HepG2 (cell line): ENCODE measurements at regions not wholly inside any gene's neighbourhood (a gene's known extent, or its start where the extent isn't known, plus 50 kb on each side); places are given as distances from the start of the nearest gene placed in this dataset.

Source experiments
- BHLHE40 ChIP-seq: IDR thresholded peaks from 2 replicates; pipeline ENCODE4 v1.6.1; 2011; ENCODE audit warnings: low read length, improper control_type of control experiment
- CHCHD3 ChIP-seq: sonication (generic); formaldehyde crosslinking; IDR thresholded peaks from 2 replicates; pipeline ENCODE4 v1.8.0; 2022; ENCODE audit warnings: mild to moderate bottlenecking, missing genetic modification reagents, moderate library complexity
- DMAP1 ChIP-seq: IDR thresholded peaks from 2 replicates; pipeline ENCODE4 v1.6.1; 2016
- FLYWCH1 ChIP-seq: sonication (generic); formaldehyde crosslinking; IDR thresholded peaks from 2 replicates; pipeline ENCODE4 v1.8.1; 2023; ENCODE audit warnings: mild to moderate bottlenecking, missing genetic modification reagents
- HDAC6 ChIP-seq: fragments of 200-600 bp; sonication (generic); IDR thresholded peaks from 2 replicates; pipeline ENCODE4 v1.7.0; 2017; ENCODE audit warnings: mild to moderate bottlenecking, antibody characterized with exemption, low read length, low read depth
- HMG20B ChIP-seq: conservative IDR thresholded peaks from 2 replicates; pipeline ENCODE4 v1.6.1; 2016; ENCODE audit warnings: missing genetic modification reagents, missing compliant biosample characterization
- MAX ChIP-seq: IDR thresholded peaks from 2 replicates; pipeline ENCODE4 v1.6.1; 2012; ENCODE audit warnings: inconsistent platforms
- MXI1 ChIP-seq: IDR thresholded peaks from 3 replicates; pipeline ENCODE4 v1.6.1; 2012; ENCODE audit warnings: low read depth, low read length, inconsistent platforms, borderline replicate concordance
- NFATC3 ChIP-seq: sonication (generic); formaldehyde crosslinking; IDR thresholded peaks from 2 replicates; pipeline ENCODE4 v1.5.1; 2020; ENCODE audit warnings: mild to moderate bottlenecking, missing genetic modification reagents
- NFYB ChIP-seq: sonication (generic); formaldehyde crosslinking; IDR thresholded peaks from 2 replicates; pipeline ENCODE4 v1.4.0; 2020; ENCODE audit warnings: missing genetic modification reagents
- SNAPC4 ChIP-seq: sonication (generic); formaldehyde crosslinking; IDR thresholded peaks from 2 replicates; pipeline ENCODE4 v1.4.0; 2020; ENCODE audit warnings: mild to moderate bottlenecking, missing genetic modification reagents
- TCF7L2 ChIP-seq: IDR thresholded peaks from 2 replicates; pipeline ENCODE4 v1.6.1; 2011; ENCODE audit warnings: mild to moderate bottlenecking, low read depth, low read length, moderate library complexity

DNA sequence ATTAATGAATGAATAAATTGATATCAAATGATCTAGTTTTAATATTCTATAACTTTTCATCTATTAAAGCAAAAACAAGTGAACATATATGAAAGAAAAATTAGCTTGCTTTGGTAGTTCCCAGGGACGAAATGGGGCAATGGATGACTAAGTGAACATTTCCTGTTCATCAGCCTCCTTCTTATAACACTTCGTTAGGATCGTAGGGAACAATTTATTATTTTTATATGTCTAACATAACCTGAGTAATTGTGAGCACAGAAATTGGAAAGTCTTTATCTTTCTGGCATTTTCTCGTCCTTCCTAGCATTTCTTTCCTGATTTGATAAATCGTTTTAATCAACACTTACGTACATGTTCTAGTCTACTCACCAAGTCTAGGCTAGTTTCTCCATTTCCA lies 59.1 kb upstream of the PPP1R3C start:
- no peak for TF ChIP-seq FLYWCH1 (CRISPR knock-in tag)
- no peak for TF ChIP-seq BHLHE40
- no peak for TF ChIP-seq CHCHD3 (CRISPR knock-in tag)
- no peak for TF ChIP-seq MAX
- no peak for TF ChIP-seq DMAP1 (CRISPR knock-in tag)
- no peak for TF ChIP-seq MXI1
- TF ChIP-seq NFATC3: no peak
- TF ChIP-seq SNAPC4 (CRISPR knock-in tag): no peak
- TF ChIP-seq NFYB (CRISPR knock-in tag): no peak
- TF ChIP-seq TCF7L2: no peak
- no peak for TF ChIP-seq HMG20B (CRISPR knock-in tag)
- TF ChIP-seq HDAC6: no peak
